ENCODE measurements at regions not wholly inside any gene's neighbourhood (a gene's known extent, or its start where the extent isn't known, plus 50 kb on each side); places are given as distances from the start of the nearest gene placed in this dataset.
"Not testable (repeated sequence)": the region's sequence is repeated elsewhere in the genome, so short reads cannot be mapped to it uniquely, and the experiment has no call there.

GRCh38 chr6:141393405-141394124 is 739.2 kb upstream of the GJE1 start:
- DNase-seq (ENCODE audit: low read depth): no peak

DNA sequence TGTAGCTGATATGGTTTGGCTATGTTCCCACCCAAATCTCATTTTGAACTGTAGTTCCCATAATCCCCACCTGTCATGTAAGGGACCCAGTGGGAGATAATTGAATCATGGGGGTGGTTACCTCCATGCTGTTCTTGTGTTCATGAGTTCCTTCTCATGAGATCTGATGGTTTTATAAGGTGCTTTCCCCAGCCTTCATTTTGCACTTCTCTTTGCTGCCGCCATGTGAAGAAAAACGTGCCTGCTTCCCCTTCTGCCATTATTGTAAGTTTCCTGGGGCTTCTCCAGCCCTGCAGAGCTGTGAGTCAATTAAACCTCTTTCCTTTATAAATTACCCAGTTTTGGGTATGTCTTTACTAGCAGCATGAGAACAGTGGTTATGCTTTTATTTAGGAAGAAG is 741.6 kb upstream of the GJE1 start:
- not testable (repeated sequence) for DNase-seq (ENCODE audit: low read depth)

DNA sequence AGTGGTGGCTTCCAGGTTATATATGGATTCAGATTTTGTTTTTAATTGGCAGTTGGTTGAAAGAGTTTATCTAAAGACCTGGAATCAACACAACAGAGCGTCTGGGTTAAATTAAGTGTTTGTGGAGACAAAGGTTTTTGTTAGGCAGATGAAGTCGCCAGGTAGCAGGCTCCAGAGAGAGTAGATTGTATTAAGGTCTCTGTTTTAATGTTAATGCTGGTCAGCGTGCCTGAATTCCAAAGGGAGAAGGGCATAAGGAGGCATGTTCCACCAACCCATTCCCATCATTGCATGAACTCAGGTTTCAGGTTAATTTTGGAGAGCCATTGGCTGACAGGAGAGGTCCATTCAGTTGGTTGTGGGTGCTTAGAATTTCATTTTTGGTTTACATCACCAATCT is 744.1 kb upstream of the GJE1 start:
- DNase-seq (ENCODE audit: low read depth): no peak

- no peak for DNase-seq (ENCODE audit: low read depth)
Observed at GRCh38 chr6:141370438-141370837, 762.3 kb upstream of the GJE1 start.

DNA sequence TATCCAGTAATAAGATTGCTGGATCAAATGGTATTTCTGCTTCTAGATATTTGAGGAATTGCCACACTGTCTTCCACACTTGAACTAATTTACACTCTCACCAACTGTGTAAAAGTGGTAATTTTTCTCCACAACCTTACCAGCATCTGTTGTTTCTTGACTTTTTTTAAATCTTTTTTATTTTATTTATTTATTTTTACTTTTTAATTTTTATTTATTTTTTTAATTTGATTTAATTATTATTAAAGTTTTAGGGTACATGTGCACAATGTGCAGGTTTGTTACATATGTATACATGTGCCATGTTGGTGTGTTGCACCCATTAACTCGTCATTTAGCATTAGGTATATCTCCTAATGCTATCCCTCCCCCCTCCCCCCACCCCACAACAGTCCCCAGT is 765.9 kb upstream of the GJE1 start:
- DNase-seq (ENCODE audit: low read depth): not testable (repeated sequence)

DNA sequence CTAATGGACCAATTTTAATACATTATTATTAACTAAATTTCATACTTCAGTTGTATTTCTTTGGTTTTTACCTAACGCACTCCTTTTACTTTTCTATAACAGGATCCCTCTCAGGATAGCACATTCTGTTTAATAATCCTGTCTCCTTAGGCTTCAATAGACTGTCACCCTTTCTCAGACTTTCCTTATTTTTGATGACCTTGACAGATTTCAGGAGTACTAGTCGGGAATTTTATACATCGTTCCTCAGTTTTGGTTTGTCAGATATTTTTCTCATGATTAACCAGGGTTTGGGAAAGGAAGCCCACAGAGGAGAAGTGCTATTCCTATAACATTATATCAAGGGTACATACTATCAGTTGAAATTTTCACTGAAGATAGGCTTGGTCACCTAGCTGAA is 768.0 kb upstream of the GJE1 start:
- no peak for DNase-seq (ENCODE audit: low read depth)

DNA sequence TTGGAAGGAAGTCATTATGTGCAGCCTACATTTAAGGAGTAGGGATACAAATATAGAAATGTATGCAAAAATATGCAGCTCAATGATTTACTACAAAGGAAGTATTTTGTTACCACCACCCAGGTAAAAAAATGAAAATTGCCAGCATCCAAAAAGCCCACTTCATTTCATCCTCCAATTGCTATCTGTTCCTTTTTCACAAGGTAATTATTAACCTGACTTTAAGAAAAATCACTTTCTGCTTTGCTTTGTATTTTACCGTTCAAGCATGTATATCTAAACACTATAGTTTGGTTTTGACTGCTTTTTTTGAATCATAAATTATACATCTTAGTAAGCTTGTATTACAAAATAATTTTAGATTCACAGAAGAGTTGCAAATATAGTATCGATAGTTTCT is 768.5 kb upstream of the GJE1 start:
- DNase-seq (ENCODE audit: low read depth): no peak

- DNase-seq (ENCODE audit: low read depth): no peak
Observed at GRCh38 chr6:141361559-141361958, 771.2 kb upstream of the GJE1 start.

DNA sequence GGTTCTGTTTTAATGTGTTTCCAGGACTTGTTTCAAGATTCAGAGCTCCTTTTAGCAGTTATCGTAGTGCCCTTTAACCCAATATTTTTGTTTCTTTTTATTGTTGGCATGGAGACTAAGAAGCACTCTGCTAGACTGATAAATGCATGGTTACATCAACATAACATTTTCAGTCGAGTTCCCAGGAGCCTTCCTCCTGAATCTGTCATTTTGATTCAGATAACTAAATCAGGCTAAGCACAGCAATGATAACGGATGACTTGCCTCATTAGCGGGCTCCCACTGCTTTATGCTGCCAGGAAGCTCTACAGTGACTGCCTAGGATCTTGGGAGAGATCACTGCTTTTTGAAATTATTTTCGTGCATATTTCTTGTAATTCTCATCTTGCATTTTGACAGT is 772.8 kb upstream of the GJE1 start:
- no peak for DNase-seq (ENCODE audit: low read depth)

GRCh38 chr6:141354191-141354955 is 778.4 kb upstream of the GJE1 start:
- no peak for DNase-seq (ENCODE audit: low read depth)

GRCh38 chr6:141351721-141352120 is 781.0 kb upstream of the GJE1 start:
- no peak for DNase-seq (ENCODE audit: low read depth)

DNA sequence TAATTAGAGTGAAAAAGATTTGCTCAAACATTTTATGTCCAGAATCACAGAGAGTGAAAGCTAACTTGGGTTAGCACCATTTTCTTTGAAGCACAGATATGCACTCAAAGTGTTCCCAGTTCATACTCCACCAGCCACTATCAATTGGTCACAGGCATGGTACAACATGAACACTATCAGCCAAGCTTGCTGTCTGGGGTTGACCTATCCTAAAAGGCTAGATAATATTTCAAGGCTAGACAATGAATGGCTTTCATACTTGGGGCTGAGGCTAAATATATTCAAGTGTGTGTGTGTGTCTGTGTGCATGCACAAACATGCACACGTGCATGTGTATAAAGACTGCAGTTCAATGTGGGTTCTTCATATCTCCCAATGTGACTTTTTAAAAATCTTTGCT is 783.0 kb upstream of the GJE1 start:
- no peak for DNase-seq (ENCODE audit: low read depth)

- no peak for DNase-seq (ENCODE audit: low read depth)
Observed at GRCh38 chr6:141347906-141348492, 784.7 kb upstream of the GJE1 start.

GRCh38 chr6:141347086-141347485 is 785.6 kb upstream of the GJE1 start:
- no peak for DNase-seq (ENCODE audit: low read depth)

DNA sequence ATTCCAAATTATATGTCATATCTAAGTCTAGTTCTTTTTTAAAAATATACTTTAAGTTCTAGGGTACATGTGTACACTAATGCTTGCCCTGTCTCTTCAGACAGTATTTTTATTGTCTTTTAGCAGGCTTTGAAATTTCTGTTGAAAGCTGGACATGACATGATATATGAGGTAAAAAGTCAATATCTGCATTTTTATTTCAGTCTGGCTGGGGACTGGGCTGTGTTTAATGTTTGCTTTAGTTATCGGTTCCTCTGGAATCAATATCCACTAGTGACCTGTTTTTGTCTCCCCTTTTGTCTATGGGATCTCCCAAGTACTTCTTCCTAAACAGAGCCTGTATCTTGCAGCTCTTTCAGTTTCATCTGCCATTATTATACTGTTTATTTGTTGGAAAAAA is 786.2 kb upstream of the GJE1 start:
- no peak for DNase-seq (ENCODE audit: low read depth)

GRCh38 chr6:141337191-141337590 is 795.5 kb upstream of the GJE1 start:
- DNase-seq (ENCODE audit: low read depth): no peak

- DNase-seq (ENCODE audit: low read depth): no peak
Observed at GRCh38 chr6:141335477-141336273, 797.0 kb upstream of the GJE1 start.

GRCh38 chr6:141326925-141327324 is 805.8 kb upstream of the GJE1 start:
- DNase-seq (ENCODE audit: low read depth): no peak

GRCh38 chr6:141326426-141326825 is 806.3 kb upstream of the GJE1 start:
- no peak for DNase-seq (ENCODE audit: low read depth)

DNA sequence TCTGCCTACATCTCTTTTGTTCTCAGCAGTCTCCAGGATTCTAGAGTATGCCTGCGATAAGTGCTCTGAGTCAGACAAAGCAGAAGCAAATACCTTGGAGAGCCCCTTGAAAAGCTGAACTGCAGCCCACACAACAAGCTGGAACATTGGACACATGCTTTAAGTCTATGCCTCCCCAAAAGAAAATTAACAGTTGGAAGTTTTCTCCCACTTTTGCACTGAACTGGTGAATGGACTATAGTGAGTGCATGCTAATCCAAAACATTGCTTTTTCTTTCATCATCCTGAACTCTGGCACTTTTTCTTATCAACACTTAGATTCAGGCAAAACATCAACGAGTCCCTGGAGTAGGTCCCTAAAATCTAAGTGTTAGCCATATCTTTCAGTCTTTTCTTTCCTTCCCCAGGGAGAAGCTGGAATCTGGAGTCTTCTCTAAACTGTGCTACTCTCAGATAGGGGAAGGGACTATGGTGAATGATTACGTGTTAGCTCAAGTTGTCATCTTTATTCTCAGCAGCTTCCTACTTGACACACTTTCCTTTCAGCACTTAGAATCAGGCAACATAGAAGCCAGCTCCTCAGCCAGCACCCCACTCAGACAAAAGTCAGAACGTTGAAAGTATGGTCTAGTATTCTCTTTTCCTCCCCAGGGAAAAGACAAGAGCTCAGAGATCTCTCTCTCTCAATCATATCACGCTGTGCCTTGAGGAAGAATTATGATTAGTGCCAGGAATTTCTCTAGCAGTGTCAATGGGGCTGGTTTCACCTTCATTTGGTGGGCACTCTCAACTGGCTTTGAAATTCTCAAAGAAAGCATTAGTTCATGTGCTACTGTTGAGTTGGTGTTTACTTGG is 811.0 kb upstream of the GJE1 start:
- no peak for DNase-seq (ENCODE audit: low read depth)

DNA sequence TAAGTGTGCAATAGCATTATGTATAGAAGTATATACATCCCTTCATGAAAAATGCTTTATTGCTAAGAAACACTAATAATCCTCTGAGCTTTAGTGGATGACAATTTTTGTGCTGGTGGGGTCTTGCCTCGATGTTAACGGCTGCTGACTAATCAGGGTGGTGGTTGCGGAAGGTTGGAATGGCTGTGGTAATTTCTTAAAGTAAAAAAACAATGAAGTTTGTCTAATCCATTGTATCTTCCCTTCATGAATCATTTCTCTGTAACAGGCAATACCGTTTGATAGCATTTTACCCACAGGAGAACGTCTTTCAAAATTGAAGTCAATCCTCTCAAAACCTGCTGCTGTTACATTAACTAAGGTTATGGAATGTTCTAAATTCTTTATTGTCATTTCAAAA is 816.5 kb upstream of the GJE1 start:
- no peak for DNase-seq (ENCODE audit: low read depth)

GRCh38 chr6:141313986-141314385 is 818.7 kb upstream of the GJE1 start:
- no peak for DNase-seq (ENCODE audit: low read depth)
